Stomach smooth muscle (tissue), 2 donors: ENCODE measurements at regions not wholly inside any gene's neighbourhood (a gene's known extent, or its start where the extent isn't known, plus 50 kb on each side); places are given as distances from the start of the nearest gene placed in this dataset.
"Not testable (repeated sequence)": the region's sequence is repeated elsewhere in the genome, so short reads cannot be mapped to it uniquely, and the experiment has no call there.

Experiments used
- H3K27ac ChIP-seq: one replicate; pipeline ENCODE4 v1.7.0; 2013; ENCODE audit warnings: mild to moderate bottlenecking, low read length, inconsistent platforms
- H3K27me3 ChIP-seq, 2 donors: one replicate each; pipeline ENCODE4 v1.7.0; 2013; ENCODE audit warnings: low read length in 2 of 2; ENCODE audit not compliant: insufficient read depth in 2 of 2, control insufficient read depth in 1 of 2
- H3K36me3 ChIP-seq, 2 donors: one replicate each; pipeline ENCODE4 v1.7.0; 2013; ENCODE audit warnings: low read length in 2 of 2; ENCODE audit not compliant: control insufficient read depth in 2 of 2, insufficient read depth in 2 of 2
- H3K4me1 ChIP-seq: one replicate; pipeline ENCODE4 v1.7.0; 2013; ENCODE audit warnings: low read length; ENCODE audit not compliant: control insufficient read depth, insufficient read depth
- H3K4me3 ChIP-seq, 2 donors: one replicate each; pipeline ENCODE4 v1.7.0; 2013; ENCODE audit warnings: low read length in 2 of 2
- H3K9ac ChIP-seq, 2 donors: one replicate each; pipeline ENCODE4 v1.7.0; 2013; ENCODE audit warnings: low read length in 2 of 2, mild to moderate bottlenecking in 1 of 2
- H3K9me3 ChIP-seq, 2 donors: one replicate each; pipeline ENCODE4 v1.7.0; 2013; ENCODE audit warnings: low read length in 2 of 2; ENCODE audit not compliant: control insufficient read depth in 2 of 2
- donor health status: healthy.
- donor health status: Pancreatic carcinoma.

GRCh38 chr20:54906134-54906533, 430.7 kb downstream of the DOK5 start:
- not testable (repeated sequence) for H3K9ac ChIP-seq, H3K4me1 ChIP-seq, H3K9me3 ChIP-seq, H3K27me3 ChIP-seq, H3K36me3 ChIP-seq, H3K4me3 ChIP-seq, H3K27ac ChIP-seq

- Histone ChIP-seq H3K4me3 (no peak overlapping the region), H3K4me1 (no peaks in the 10 kb centered on the region), H3K27me3 (no peaks in the 10 kb centered on the region), H3K9me3 (peaks cover 2 to 10% of the 10 kb centered on the region in 2 donors), H3K27ac (no peak overlapping the region), H3K36me3 (no peaks in the 10 kb centered on the region), H3K9ac (no peak overlapping the region)
These were observed 422.4 kb downstream of the DOK5 start for GRCh38 chr20:54897787-54898186.

- Histone ChIP-seq H3K4me1 (no peaks in the 10 kb centered on the region), H3K9ac (no peak overlapping the region), H3K9me3 (no peaks in the 10 kb centered on the region), H3K27ac (no peak overlapping the region), H3K4me3 (no peak overlapping the region), H3K36me3 (no peaks in the 10 kb centered on the region), H3K27me3 (no peaks in the 10 kb centered on the region)
These were observed 416.5 kb downstream of the DOK5 start for GRCh38 chr20:54891907-54892306.

- H3K9me3 ChIP-seq = no peaks in the 10 kb centered on the region
- no peaks in the 10 kb centered on the region for H3K27me3 ChIP-seq
- H3K9ac ChIP-seq = no peak overlapping the region
- no peaks in the 10 kb centered on the region for H3K36me3 ChIP-seq
- H3K4me3 ChIP-seq = no peak overlapping the region
- no peak overlapping the region for H3K27ac ChIP-seq
- no peaks in the 10 kb centered on the region for H3K4me1 ChIP-seq
These were observed 404.0 kb downstream of the DOK5 start for GRCh38 chr20:54879393-54879792.

GRCh38 chr20:54875307-54875706, 399.9 kb downstream of the DOK5 start:
- Histone ChIP-seq H3K4me1 (no peaks in the 10 kb centered on the region), H3K9me3 (no peaks in the 10 kb centered on the region), H3K27ac (no peak overlapping the region), H3K36me3 (no peaks in the 10 kb centered on the region), H3K27me3 (no peaks in the 10 kb centered on the region), H3K4me3 (no peak overlapping the region), H3K9ac (no peak overlapping the region)

- H3K4me3 ChIP-seq = no peak overlapping the region
- H3K27me3 ChIP-seq = no peaks in the 10 kb centered on the region
- no peaks in the 10 kb centered on the region for H3K4me1 ChIP-seq
- no peaks in the 10 kb centered on the region for H3K36me3 ChIP-seq
- no peaks in the 10 kb centered on the region for H3K9me3 ChIP-seq
- no peak overlapping the region for H3K27ac ChIP-seq
- H3K9ac ChIP-seq = no peak overlapping the region
These were observed 399.3 kb downstream of the DOK5 start for GRCh38 chr20:54874718-54875117.

GRCh38 chr20:54872440-54872839, 397.0 kb downstream of the DOK5 start:
- Histone ChIP-seq H3K9me3 (no peaks in the 10 kb centered on the region), H3K9ac (no peak overlapping the region), H3K36me3 (no peaks in the 10 kb centered on the region), H3K27me3 (no peaks in the 10 kb centered on the region), H3K27ac (no peak overlapping the region), H3K4me1 (no peaks in the 10 kb centered on the region), H3K4me3 (no peak overlapping the region)

- H3K4me1 ChIP-seq = no peaks in the 10 kb centered on the region
These were observed 394.4 kb downstream of the DOK5 start for GRCh38 chr20:54869765-54870164.

GRCh38 chr20:54865273-54865672, 389.9 kb downstream of the DOK5 start:
- Histone ChIP-seq H3K36me3 (no peaks in the 10 kb centered on the region), H3K27me3 (no peaks in the 10 kb centered on the region), H3K9ac (no peak overlapping the region), H3K4me3 (no peak overlapping the region), H3K27ac (no peak overlapping the region), H3K9me3 (no peaks in the 10 kb centered on the region), H3K4me1 (no peaks in the 10 kb centered on the region)

More at GRCh38 chr20:54869765-54870164, 394.4 kb downstream of the DOK5 start:
- Histone ChIP-seq H3K9ac (no peak overlapping the region), H3K36me3 (no peaks in the 10 kb centered on the region), H3K27ac (no peak overlapping the region), H3K9me3 (no peaks in the 10 kb centered on the region), H3K4me3 (no peak overlapping the region), H3K27me3 (no peaks in the 10 kb centered on the region)

GRCh38 chr20:54860716-54861115, 385.3 kb downstream of the DOK5 start:
- Histone ChIP-seq H3K27me3 (no peaks in the 10 kb centered on the region), H3K36me3 (no peaks in the 10 kb centered on the region), H3K4me3 (no peak overlapping the region), H3K27ac (no peak overlapping the region), H3K9ac (no peak overlapping the region), H3K9me3 (no peaks in the 10 kb centered on the region), H3K4me1 (no peaks in the 10 kb centered on the region)

GRCh38 chr20:54856202-54856601, 380.8 kb downstream of the DOK5 start:
- no peaks in the 10 kb centered on the region for H3K27me3 ChIP-seq
- no peak overlapping the region for H3K27ac ChIP-seq
- H3K4me3 ChIP-seq = no peak overlapping the region
- H3K9me3 ChIP-seq = no peaks in the 10 kb centered on the region
- H3K9ac ChIP-seq = no peak overlapping the region
- no peaks in the 10 kb centered on the region for H3K36me3 ChIP-seq
- no peaks in the 10 kb centered on the region for H3K4me1 ChIP-seq
